Thymus (tissue), 11 donors: ENCODE measurements at regions not wholly inside any gene's neighbourhood (a gene's known extent, or its start where the extent isn't known, plus 50 kb on each side); places are given as distances from the start of the nearest gene placed in this dataset.

ENCODE experiments used
- DNase-seq, 9 donors: peaks; one replicate each; pipeline ENCODE4 v3.0.0-alpha.2; 2013; ENCODE audit warnings: low spot score in 9 of 9, low read depth in 6 of 9, missing footprints in 1 of 9
- H3K27ac ChIP-seq, 2 donors: one replicate each; pipeline ENCODE4 v1.5.1; 2013; ENCODE audit warnings: control low read depth in 1 of 2, low read depth in 1 of 2, low read length in 1 of 2, mild to moderate bottlenecking in 1 of 2, moderate library complexity in 1 of 2
- H3K27me3 ChIP-seq, 2 donors: one replicate each; pipeline ENCODE4 v1.5.1; 2013; ENCODE audit warnings: low read length in 1 of 2; ENCODE audit not compliant: control insufficient read depth in 2 of 2, insufficient read depth in 1 of 2
- H3K36me3 ChIP-seq, 2 donors: one replicate each; pipeline ENCODE4 v1.5.1; 2013; ENCODE audit warnings: low read length in 1 of 2, mild to moderate bottlenecking in 1 of 2, moderate library complexity in 1 of 2; ENCODE audit not compliant: control insufficient read depth in 2 of 2, insufficient read depth in 2 of 2
- H3K4me1 ChIP-seq, 2 donors: one replicate each; pipeline ENCODE4 v1.5.1; 2013; ENCODE audit warnings: low read length in 2 of 2; ENCODE audit not compliant: control insufficient read depth in 2 of 2, insufficient read depth in 2 of 2
- H3K4me3 ChIP-seq, 2 donors: one replicate each; pipeline ENCODE4 v1.5.1; 2013; ENCODE audit warnings: low read length in 2 of 2, control low read depth in 1 of 2, mild to moderate bottlenecking in 1 of 2
- H3K9me3 ChIP-seq, 2 donors: one replicate each; pipeline ENCODE4 v1.5.1; 2013; ENCODE audit warnings: low read length in 1 of 2, mild to moderate bottlenecking in 1 of 2; ENCODE audit not compliant: control insufficient read depth in 2 of 2, insufficient read depth in 1 of 2
- WGBS: extraction: QIAGEN DNeasy Blood & Tissue Kit; methylation state at CpG from one replicate; pipeline ENCODE4 v1.1.7; 2013; 5-methylcytosine and 5-hydroxymethylcytosine counted together
- donor health status: healthy.

DNA sequence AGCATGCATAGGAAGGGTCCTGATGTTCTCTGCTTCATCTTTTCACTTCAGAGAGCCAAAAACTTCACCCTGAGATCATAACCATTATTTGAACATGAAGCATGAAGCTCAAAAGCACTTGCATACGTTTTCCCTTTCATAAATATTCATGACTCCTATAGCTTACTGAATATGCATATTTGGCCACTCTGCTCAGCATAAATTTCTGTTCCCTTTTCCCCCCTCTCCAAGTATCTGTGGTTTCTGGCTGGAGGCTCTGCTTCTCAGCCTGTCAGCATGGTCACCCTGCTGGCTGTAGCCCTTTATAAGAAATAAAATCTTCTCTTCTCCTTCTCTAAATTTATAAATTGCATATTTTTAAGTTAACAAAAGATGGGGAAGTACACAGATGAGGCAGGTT lies 384.7 kb upstream of the AGA start:
- DNase-seq, result no peak
- Histone ChIP-seq H3K27ac (no peak overlapping the region), H3K36me3 (no peaks in the 10 kb centered on the region), H3K27me3 (no peaks in the 10 kb centered on the region), H3K4me3 (no peak overlapping the region), H3K4me1 (no peaks in the 10 kb centered on the region), H3K9me3 (no peaks in the 10 kb centered on the region)
- 66% methylated on average over 1 of the region's 1 CpG for WGBS

DNA sequence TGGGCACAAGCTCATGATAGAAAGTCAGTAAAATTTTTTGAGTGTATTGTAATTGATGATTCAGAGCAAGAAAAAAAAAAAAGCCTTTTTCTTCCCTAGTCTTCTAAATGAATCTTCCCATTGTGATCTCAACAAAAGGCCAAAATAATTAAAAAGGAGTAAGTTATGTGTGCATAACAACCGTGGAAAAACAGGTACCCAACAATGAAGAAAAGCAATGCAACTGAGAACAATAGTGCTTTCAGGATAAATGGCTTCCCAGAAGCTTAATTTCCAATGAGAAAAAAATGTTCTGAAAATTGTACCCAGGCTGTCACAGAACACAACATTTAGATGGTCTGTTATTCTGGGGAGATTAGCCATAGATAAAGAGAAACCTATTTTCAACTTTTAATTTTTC lies 399.0 kb upstream of the AGA start:
- Histone ChIP-seq H3K9me3 (no peaks in the 10 kb centered on the region), H3K4me1 (no peaks in the 10 kb centered on the region), H3K4me3 (no peak overlapping the region), H3K36me3 (no peaks in the 10 kb centered on the region), H3K27me3 (no peaks in the 10 kb centered on the region), H3K27ac (no peak overlapping the region)
- WGBS, result 34% methylated on average over 1 of the region's 1 CpG
- DNase-seq, result no peak

- H3K4me3 ChIP-seq, result no peak overlapping the region
- H3K4me1 ChIP-seq, result no peaks in the 10 kb centered on the region
- no peak for DNase-seq
- H3K27me3 ChIP-seq, result no peaks in the 10 kb centered on the region
- H3K36me3 ChIP-seq, result no peaks in the 10 kb centered on the region
- no peak overlapping the region for H3K27ac ChIP-seq
- 97% methylated on average over 8 of the region's 8 CpGs for WGBS
- H3K9me3 ChIP-seq, result peaks cover 0 to 7% of the 10 kb centered on the region in 2 donors
These were observed 411.0 kb upstream of the AGA start for GRCh38 chr4:177853229-177853628.

- Histone ChIP-seq H3K36me3 (no peaks in the 10 kb centered on the region), H3K27ac (no peak overlapping the region), H3K4me3 (no peak overlapping the region), H3K27me3 (no peaks in the 10 kb centered on the region), H3K9me3 (peaks cover 0 to 7% of the 10 kb centered on the region in 2 donors), H3K4me1 (no peaks in the 10 kb centered on the region)
- WGBS, result 68% methylated on average over 5 of the region's 5 CpGs
- DNase-seq, result no peak
These were observed 413.4 kb upstream of the AGA start for GRCh38 chr4:177855507-177856197.

DNA sequence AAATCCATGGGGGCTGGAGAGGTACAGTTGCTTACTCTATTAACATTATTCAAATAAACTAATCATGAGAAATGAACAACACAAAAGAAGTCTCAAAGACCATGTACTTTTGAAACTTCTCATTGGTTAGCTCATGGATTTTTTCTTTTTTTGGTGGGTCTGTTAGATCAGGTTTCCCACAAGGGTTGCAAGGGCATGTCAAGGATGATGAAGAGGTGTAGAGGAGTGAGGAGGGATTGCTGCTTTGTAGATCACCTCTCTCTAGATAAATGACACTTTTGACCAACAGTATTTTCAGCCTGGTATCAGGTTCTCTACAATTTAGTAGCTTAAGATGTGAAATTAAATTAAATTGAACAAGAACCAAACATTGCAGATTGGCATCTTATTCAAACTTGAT lies 417.9 kb upstream of the AGA start:
- no peaks in the 10 kb centered on the region for H3K27me3 ChIP-seq
- H3K4me1 ChIP-seq, result no peaks in the 10 kb centered on the region
- H3K36me3 ChIP-seq, result no peaks in the 10 kb centered on the region
- no peak overlapping the region for H3K27ac ChIP-seq
- H3K4me3 ChIP-seq, result no peak overlapping the region
- DNase-seq, result no peak
- peaks cover 0 to 19% of the 10 kb centered on the region in 2 donors for H3K9me3 ChIP-seq

DNA sequence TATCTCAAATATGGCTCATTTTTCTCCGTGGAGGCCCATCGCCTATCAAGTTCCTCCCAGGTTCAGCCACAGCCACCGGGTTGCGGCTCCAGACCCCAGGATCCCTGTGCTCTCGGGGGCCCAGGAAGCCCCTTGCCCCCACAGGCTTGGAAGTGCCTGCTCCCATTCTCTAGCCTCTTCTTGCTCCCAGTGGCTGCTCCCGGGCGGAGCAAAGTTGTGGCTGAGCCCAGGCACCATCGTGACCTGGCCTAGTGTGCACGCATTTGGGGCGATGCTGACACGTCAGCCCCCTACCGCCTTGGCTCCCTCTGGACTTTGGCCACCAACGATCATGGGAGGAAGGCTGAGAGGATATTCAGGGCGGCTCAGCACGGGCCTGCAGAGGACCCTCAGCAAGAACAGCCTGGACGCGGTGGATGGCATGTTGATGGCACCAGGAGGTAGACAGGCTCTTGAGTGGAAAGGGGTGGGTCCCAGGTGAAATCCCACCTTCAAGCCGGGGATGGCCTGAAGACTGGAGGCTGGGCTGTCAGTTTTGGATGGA lies 419.4 kb upstream of the AGA start:
- H3K4me1 ChIP-seq, result no peaks in the 10 kb centered on the region
- no peaks in the 10 kb centered on the region for H3K36me3 ChIP-seq
- no peak overlapping the region for H3K4me3 ChIP-seq
- 96% methylated on average over 18 of the region's 18 CpGs for WGBS
- DNase-seq, result no peak
- H3K27me3 ChIP-seq, result no peaks in the 10 kb centered on the region
- H3K27ac ChIP-seq, result no peak overlapping the region
- peaks cover 0 to 20% of the 10 kb centered on the region in 2 donors for H3K9me3 ChIP-seq

- H3K27ac ChIP-seq, result no peak overlapping the region
- H3K27me3 ChIP-seq, result no peaks in the 10 kb centered on the region
- DNase-seq, result no peak
- H3K9me3 ChIP-seq, result peaks cover 0 to 20% of the 10 kb centered on the region in 2 donors
- no peaks in the 10 kb centered on the region for H3K36me3 ChIP-seq
- WGBS, result 94% methylated on average over 19 of the region's 19 CpGs
- no peaks in the 10 kb centered on the region for H3K4me1 ChIP-seq
- H3K4me3 ChIP-seq, result no peak overlapping the region
These were observed 420.4 kb upstream of the AGA start for GRCh38 chr4:177862541-177863176.

- no peaks in the 10 kb centered on the region for H3K4me1 ChIP-seq
- 51% methylated on average over 3 of the region's 3 CpGs for WGBS
- H3K27ac ChIP-seq, result no peak overlapping the region
- H3K27me3 ChIP-seq, result no peaks in the 10 kb centered on the region
- no peak overlapping the region for H3K4me3 ChIP-seq
- no peaks in the 10 kb centered on the region for H3K36me3 ChIP-seq
- DNase-seq, result no peak
- H3K9me3 ChIP-seq, result no peaks in the 10 kb centered on the region
These were observed 437.6 kb upstream of the AGA start for GRCh38 chr4:177879851-177880250.

GRCh38 chr4:177895136-177895535 lies 452.9 kb upstream of the AGA start:
- Histone ChIP-seq H3K27ac (no peak overlapping the region), H3K4me3 (no peak overlapping the region), H3K27me3 (no peaks in the 10 kb centered on the region), H3K4me1 (no peaks in the 10 kb centered on the region), H3K9me3 (no peaks in the 10 kb centered on the region), H3K36me3 (no peaks in the 10 kb centered on the region)
- no peak for DNase-seq
